NCI-H2196 treated with DMSO at 0.1 percent for 48 hours (cell line): ENCODE measurements at regions not wholly inside any gene's neighbourhood (a gene's known extent, or its start where the extent isn't known, plus 50 kb on each side); places are given as distances from the start of the nearest gene placed in this dataset.

ENCODE experiments used
- DNase-seq: peaks from one replicate; lab custom pipeline; 2025; ENCODE audit not compliant: unreplicated experiment; lab: John Stamatoyannopoulos, UW

DNA sequence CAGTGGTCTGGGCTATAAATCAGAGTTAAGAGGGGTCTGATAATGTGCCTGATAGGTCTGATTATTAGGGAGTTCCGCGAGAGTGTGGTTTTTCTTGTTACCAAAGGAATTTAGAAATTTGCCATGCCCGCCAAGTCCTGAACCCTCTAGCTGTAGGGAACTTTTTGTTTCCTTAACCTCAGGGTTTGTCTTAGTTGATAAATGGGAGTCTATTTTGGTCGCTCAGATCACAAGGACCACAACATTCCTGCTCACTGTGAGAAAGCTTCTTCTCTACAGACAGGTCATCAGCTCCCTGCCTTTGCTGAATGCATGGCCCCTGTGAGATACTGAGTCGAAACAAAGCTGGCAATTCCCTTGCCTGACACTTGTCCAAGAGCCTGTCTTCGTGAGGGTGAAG, 497.8 kb downstream of the HS3ST4 start:
- no peak for DNase-seq

DNA sequence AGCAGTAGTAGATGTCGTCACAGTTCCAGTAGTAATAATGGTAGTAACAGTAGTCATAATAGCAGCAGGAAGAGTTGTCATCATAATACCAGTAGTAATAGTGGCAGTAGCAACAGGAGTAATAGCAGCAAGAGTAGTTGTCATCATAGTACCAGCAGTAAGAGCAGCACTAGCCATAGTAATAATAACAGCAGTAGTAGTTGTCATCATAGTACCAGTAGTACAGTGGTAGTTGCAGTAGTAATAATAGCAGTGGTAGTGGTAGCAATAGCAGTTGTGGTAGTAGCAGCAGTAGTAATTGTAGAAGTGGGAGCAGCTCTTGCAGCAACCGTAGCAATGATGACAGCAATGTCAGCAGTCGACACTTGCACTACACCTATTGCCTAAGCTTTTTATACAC, 502.8 kb downstream of the HS3ST4 start:
- DNase-seq = no peak

DNA sequence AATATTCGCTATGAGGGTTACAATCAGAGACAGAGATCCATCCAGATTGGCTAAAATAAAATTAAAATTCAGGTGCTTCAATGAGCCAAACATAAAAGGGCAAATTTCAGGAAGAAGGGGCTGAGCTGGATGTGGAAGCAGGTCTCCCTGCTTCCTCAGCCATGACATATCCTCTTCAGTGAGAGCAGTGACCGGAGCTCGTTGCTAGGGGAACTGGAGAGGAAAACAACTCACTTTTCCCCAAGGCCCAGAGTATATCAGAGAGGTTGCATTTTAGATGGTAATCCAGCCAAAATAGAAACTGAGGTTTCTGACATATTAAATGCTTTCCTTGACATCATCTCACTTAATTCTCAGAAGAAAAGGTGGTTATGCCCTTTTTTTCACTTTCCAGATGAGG, 503.5 kb downstream of the HS3ST4 start:
- DNase-seq = no peak

DNA sequence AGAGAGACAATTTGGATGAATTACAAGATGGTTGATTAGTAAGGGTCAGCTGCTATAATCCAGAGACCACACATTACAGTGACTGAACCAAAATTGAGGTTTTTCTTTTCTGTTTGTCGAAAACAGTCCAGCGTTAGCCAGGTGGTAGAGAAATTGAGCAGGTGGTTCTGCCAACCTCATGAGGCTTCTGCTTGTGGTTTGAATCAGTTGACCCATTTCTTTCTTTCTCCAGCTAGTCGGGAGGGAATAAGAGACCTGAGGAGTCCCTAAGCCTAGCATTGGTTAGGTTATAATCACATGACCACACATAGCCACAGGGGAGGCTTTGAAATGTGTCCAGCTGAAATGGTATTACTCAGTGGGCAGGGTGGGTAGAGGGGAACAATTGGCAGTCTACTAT, 504.6 kb downstream of the HS3ST4 start:
- DNase-seq = no peak

DNA sequence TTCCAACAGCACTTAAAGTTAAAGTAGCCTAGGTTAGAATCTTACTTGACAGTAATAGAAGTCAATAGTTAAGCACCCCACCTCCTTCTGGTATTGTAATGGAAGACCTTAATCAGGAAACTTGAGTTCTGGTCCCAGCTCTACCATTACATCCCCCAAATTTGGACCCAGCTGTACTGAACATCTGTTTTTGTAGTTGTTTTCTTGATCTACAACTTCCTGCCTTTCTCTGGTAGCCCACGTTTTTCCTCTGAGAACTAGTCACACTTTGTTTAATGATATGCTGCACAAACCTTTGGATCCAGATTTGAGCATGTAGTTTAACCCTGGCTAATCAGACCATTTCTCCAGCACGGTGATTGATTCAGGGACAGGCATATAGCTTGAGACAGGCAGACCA, 505.0 kb downstream of the HS3ST4 start:
- no peak for DNase-seq

DNA sequence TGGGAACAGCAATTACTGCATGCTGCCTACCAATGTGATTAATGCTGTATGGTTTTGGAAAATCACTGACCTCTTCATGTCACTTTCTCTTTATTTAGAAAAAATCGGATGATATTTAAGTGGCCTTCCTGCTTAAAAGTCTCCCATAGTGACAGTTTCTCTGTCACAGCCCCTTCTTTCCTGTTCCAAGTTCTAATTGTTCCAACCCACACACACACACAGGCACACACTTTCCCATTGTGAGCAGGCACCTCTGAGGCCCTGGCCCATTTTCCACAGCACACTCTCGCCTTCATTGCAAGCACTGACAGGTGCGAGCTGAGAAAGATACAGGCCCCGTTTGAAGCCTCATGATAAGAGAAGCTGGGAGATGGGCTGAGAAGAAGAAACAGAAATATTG, 505.9 kb downstream of the HS3ST4 start:
- DNase-seq = no peak

DNA sequence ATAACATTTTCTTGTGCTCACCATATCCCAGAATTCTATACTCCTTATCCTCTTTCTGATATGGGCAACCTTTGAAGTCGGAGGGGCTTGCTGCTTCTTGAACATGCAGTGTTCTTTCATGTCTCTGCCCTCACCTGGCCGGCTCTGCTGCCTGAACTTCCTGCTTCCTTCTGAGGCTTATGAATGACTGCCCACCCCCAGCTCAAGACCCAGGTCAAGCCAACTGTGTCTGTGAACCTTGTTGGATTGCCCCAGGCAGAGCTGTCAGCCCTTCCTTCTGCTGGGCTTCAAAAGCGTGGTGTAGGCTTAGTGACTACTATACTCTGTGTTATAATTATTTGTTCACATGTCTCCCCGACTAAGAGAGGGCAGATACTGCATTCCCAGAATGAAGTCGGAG, 506.5 kb downstream of the HS3ST4 start:
- no peak for DNase-seq

DNA sequence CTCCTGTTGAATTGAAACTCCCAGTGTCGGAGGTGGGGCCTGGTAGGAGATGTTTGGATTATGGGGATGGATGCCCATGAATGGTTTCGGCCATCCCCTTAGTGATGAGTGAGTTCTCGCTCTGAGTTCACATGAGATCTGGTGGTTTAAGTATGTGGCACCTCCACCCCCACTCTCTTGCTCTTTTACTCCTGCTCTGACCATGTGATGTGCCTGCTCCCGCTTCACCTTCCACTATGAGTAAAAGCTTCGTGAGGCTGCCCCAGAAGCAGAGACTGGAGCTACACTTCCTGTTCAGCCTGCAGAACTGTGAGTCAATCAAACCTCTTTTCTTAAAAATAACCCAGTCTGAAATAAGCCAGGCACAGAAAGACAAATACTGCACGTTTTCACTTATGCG, 512.4 kb downstream of the HS3ST4 start:
- DNase-seq = no peak

DNA sequence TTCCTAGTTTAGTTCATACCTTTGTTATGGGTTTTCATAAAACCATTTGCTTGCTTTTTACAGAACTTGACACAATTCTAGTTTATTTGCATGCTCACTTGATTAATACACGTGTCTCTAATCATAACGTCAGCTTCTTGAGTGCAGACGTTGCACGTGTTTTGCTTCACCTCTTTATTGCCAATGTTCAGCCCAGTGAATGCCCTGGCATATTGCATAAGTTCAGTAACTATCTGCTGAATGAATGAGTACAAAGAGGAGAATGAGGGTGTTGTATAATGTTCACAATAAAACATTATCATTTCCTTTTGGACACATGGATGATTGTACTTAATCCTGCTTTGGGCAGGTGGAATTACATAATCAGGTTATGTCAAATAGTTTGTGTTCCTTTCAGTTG, 519.8 kb downstream of the HS3ST4 start:
- no peak for DNase-seq

DNA sequence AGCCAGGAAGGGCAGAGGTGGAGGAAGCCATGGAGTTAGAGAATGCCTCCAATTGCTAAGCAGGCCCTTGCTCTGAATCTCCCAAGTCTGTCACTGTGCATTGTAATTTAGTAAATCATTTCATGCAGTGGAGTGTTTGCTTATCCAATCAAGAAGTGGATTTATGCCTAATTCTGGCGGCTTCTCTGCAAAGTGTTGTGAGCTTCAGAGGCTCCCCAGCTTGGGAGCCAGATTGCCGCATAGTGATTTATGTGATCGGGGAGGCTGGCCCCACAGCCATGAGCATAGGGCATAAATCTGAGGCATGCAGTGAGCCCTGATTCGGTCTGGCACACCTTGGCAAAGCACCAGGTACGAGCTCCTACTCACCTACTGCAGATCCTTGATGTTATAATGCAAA, 520.8 kb downstream of the HS3ST4 start:
- no peak for DNase-seq

DNA sequence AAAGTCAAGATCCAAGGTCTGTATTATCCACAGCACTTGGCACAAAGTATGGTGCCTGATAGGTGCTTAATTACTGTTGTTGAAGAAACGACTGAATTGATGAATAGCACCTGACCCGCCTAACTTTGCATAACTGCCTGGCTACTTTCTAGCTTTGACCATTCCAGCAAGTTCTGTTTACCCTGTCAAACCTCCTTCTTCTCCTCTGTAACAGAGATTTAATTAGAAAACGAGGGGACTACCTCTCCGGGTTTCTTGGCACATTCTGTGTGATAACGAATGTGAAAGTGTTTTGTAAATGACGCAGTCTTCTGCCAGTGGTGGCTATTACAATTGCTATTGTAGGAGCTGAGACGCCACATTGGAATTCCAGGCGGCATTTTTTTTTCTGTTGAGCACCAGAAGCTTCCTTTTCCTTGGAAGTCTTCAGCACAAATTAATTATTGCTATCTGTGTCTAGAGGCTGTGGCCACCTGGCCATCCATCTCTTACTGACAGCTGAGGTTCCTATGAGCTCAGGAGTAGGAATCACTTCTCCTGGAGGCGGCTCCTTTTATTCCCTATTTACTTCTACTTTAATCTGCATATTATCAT, 522.9 kb downstream of the HS3ST4 start:
- DNase-seq = no peak

DNA sequence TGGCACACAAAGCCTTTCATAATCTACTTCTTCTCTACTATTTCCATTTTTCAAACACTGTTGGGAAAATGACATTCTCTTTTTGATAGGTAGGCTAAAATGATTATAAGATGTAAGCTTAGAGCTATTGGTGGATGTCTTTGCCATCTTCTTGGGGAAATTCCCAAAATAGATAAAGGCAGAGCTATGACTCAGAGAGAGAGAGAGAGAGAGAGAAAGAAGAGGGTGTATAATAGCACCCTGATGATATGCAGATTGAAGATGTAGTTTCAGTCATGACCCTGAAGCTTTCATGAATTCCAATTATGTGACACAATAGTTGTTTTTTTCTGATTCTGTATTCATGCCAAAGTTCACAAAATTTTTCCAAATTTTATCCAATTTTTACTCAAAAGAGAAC, 529.1 kb downstream of the HS3ST4 start:
- no peak for DNase-seq

DNA sequence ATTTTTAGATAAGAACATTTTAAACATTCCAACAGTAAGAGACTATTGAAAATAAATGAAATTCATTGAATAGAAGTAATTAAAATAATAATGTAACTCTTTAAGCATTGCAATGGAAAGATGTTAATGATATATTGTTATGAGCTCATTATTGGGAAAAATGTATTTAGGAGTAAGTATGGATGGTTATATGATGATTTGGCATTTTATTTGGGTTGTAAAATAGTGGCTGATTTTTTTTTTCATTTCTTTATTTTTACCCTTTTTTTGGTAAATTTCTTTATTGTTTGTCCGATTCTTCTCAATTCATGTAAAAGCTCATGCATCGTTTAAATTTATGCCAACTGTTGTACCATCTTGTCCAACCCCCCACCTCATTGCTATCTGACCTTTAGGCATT, 539.9 kb downstream of the HS3ST4 start:
- no peak for DNase-seq

DNA sequence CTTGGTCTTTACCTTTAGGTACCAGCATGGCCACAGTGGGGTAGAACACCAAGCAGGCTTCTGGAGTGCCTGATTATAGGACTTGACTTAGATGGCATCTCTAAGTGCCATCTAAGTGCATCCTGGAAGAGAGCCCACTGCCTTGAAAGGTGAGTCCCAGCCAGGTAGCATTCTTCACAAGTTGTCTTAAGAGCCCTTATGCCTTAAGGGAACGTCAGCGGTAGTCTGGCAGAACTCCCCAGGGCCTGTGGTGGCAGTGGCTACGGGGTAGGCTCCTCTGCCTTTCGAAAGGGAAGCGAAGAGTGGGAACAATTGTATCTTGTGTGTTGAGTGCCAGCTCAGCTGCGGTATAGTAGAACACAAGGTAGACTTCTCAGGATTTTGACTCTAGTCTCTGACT, 549.0 kb downstream of the HS3ST4 start:
- no peak for DNase-seq

DNA sequence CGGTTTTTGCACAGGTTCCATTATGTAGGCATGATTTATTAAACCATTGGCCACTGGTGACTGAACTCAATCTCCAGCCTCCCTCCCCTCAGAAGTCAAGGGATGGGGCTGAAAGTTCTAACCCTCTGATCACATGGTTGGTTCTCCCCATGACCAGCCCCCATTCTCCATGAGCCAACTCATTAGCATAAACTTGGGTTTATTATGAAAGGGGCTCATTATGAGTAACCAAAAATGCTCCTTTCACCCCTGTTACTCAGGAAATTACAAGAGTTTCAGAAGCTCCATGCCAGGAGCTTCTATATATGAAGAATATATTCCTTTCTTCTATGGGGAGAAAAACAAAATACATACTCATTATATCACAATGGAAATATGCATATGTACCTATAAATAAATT, 555.3 kb downstream of the HS3ST4 start:
- no peak for DNase-seq

DNA sequence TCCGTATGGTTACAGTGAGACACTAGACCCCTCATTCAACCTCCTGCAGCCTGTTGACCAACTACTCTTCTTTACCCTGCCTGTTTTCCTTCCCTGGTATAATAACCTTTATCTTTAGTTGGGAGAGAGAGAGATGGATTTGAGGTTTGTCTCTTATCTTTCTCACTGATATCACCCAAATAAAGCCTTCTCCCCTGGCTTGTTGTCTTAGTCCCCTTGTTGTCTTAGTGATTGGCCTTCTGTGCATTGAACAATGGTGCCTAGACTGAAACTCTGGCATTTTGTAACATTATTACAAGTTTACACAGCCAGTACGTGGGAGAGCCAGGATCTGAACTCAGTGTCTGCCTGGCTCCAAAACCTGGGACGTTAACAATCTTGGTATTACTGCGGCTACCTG, 560.8 kb downstream of the HS3ST4 start:
- DNase-seq = no peak

DNA sequence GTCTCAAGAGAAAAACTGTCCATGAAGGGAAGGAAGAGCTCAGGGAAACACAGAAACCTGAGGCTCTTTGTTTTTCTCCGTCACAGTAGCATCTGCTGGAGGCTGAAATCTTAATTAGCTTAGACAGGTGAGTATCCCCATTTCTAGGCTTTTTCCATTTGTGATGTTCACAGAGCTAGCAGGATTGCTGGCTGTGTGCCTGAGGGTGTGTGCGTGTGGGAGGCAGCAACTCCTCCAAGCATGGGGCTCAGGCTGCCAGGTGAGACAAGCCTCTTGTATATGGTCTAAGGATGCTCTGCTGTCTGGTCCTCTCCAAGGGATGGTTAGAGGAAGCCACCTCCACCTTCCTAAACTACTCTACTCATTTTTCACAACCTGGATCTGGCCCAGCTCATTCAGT, 569.9 kb downstream of the HS3ST4 start:
- no peak for DNase-seq

DNA sequence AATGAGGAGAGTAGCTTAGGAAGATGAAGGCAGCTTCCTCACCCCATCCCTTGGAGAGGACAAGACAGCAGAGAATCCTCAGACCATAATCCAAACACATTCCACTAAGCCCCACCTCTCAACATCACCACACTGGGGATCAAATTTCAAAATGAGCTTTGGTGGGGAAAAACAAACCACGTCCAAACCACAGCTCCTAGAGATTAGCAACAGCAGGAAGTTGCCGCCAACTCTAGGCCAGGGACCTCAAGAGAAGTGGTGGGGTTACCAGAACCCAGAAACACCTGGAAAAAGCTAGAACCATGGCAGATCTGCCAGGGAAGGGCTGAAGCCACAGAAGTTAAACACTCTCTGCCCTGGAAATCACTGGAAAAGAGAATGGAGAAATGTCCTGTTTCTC, 571.6 kb downstream of the HS3ST4 start:
- DNase-seq = no peak

DNA sequence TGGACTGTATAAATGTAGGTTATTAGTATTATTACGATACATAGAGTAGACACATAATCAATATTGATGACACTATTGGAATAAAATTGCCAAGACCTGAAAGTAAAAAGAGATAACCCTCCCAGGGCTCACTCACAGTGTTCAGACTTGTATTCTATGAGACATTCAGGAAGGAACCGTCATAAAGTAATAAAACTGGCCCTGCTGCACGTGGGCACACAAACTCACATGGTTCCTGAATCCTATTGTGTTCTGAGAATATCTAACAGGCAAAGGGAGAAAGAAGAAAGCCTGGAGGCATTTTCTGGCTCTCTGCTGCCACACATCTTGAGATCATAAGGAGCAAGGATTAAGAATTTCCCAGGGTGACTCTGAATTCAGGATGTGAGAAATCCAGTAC, 575.9 kb downstream of the HS3ST4 start:
- DNase-seq = no peak

DNA sequence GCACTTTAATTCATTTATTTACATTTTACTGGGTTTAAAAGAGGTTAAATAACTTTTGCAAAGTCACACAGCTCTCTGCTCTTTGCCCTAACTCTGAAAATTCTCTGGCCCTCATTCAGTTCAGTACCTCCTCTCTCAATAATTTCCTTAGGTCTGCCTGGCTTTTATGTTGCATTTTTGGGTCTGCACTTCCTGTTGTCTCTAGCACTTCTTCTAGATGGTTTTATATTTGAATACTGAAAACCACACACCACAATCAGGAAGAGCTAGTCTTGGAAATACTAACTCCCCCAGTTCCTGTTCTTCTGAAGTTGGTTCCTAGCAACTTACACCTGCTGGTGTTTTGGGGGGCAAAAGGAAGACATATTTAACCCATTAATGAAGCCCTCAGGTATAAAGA, 577.9 kb downstream of the HS3ST4 start:
- no peak for DNase-seq

DNA sequence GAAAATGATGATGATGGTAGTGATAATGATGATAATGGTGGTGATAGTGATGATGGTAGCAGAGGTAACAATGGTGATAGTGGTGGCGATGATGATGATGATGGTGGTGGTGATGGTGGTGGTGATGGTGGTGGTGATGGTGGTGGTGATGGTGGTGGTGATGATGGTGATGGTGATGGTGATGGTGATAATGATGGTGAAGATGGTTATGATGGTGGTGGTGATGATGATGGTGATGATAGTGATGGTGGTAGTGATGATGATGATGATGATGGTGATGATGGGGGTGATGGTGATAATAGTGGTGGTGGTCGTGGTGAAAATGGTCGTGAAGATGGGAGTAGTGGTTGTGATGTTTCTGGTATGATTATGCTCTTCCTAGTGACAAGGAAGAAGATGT, 581.8 kb downstream of the HS3ST4 start:
- no peak for DNase-seq

DNA sequence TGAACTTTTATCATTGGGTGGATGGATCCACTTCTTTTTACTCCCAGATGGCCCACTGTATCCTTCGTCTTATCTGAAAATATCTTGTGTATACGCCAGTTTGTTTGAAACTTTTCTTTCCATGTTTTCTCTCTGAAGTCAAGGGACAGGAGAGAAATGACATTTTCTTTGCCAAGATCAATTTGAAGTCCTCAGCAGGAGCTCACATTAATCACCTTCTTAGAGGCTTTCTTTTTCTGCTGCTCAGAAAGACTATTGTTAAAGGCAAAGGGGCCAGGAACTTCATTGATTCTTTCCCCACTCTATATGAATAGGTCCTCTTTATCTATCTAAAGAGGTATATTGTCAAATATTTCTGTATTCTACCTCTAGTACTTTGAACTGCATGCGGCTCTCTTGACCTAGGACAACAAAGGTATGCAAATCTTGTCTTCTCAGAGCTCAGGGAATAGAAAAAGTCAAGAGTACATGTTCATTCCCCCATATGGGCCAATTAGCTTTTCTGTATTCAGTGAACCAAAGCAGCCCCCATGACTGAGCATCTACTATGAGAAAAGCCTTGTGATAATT, 583.3 kb downstream of the HS3ST4 start:
- no peak for DNase-seq

DNA sequence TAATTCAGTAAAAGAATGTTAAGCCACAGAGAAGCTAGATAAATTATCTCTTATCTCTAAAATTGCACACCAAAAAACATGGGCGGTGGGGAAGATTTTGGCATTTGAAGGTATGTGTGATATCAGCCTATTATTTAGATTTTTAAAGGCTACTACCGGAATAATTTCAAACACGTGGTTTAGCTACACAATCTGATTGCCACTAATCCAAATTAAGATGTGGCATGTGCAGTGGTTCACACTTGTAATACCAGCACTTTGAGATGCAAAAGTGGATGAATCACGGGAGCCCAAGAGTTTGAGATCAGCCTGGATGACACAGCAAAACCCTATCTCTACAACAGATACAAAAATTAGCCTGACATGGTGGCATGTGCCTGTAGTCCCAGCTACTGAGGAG, 584.5 kb downstream of the HS3ST4 start:
- DNase-seq = no peak
